ENCODE measurements at regions not wholly inside any gene's neighbourhood (a gene's known extent, or its start where the extent isn't known, plus 50 kb on each side); places are given as distances from the start of the nearest gene placed in this dataset.

DNA sequence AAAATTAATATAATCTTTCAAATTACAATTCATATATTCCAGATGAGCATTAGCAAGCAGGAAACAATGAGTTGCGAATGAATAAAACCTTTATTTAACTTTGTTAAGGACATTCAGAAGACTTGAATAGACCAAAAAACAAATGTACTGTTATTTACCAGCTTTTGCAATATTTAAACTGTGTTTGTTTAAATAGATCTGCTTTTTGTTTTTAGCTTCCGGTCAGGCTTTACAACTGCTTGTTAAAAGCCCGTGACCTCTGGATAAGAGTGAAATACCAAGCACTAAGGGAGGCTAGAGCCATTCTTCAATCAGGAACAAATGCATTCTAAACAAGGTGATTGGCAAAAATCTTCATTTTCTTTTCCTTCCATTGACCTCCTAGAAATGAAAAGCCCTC, 184.9 kb upstream of the GNAI1 start:
- TF ChIP-seq EZH2 (IDR thresholded peaks at IDR 0.05; ENCODE audit: borderline replicate concordance, control insufficient read depth, low read depth, low read length): no peak
- TF ChIP-seq, protein P1, sequence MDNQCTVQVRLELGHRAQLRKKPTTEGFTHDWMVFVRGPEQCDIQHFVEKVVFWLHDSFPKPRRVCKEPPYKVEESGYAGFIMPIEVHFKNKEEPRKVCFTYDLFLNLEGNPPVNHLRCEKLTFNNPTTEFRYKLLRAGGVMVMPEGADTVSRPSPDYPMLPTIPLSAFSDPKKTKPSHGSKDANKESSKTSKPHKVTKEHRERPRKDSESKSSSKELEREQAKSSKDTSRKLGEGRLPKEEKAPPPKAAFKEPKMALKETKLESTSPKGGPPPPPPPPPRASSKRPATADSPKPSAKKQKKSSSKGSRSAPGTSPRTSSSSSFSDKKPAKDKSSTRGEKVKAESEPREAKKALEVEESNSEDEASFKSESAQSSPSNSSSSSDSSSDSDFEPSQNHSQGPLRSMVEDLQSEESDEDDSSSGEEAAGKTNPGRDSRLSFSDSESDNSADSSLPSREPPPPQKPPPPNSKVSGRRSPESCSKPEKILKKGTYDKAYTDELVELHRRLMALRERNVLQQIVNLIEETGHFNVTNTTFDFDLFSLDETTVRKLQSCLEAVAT (IDR thresholded peaks at IDR 0.05): no peak
- no peak for TF ChIP-seq SRF (IDR thresholded peaks at IDR 0.05; ENCODE audit: low read depth in 2 of 2, low read length in 2 of 2)
- TF ChIP-seq SUZ12 (IDR thresholded peaks at IDR 0.05; ENCODE audit: unreplicated experiment): no peak
- no peak for TF ChIP-seq JUND (IDR thresholded peaks at IDR 0.05; ENCODE audit: low read depth, low read length)
- TF ChIP-seq POLR2AphosphoS5 (IDR thresholded peaks at IDR 0.05; ENCODE audit: low read length): no peak
- TF ChIP-seq EP300 (IDR thresholded peaks at IDR 0.05; ENCODE audit: borderline replicate concordance in 1 of 2, control insufficient read depth in 1 of 2, low read depth in 2 of 2, low read length in 2 of 2): no peak
- TF ChIP-seq CTCF (IDR thresholded peaks at IDR 0.05 in 2 of 3, conservative IDR thresholded peaks at IDR 0.05 in 1 of 3; ENCODE audit: control insufficient read depth in 2 of 3, extremely low read depth in 1 of 3, insufficient read depth in 1 of 3, low read depth in 3 of 3, low read length in 3 of 3): no peak
